Esophagus muscularis mucosa (tissue), 4 donors: ENCODE measurements at regions not wholly inside any gene's neighbourhood (a gene's known extent, or its start where the extent isn't known, plus 50 kb on each side); places are given as distances from the start of the nearest gene placed in this dataset.

ENCODE experiments used
- EP300 ChIP-seq: sonication (generic); formaldehyde crosslinking; IDR thresholded peaks from one replicate; pipeline ENCODE4 v1.6.1; 2017; ENCODE audit warnings: antibody characterized with exemption
- POLR2A ChIP-seq: fragments of 450-650 bp; IDR thresholded peaks from one replicate; pipeline ENCODE4 v1.6.1; 2017; ENCODE audit warnings: antibody characterized with exemption, moderate library complexity, mild to moderate bottlenecking, low read depth
- POLR2AphosphoS5 ChIP-seq, 2 donors: sonication (generic); formaldehyde crosslinking; IDR thresholded peaks; one replicate each; pipeline ENCODE4 v1.6.1; 2017; ENCODE audit warnings: antibody characterized with exemption in 2 of 2
- TF ChIP-seq, protein P1 (sequence below), 3 experiments: fragments of 200-600 bp in 2 of 3; fragments of 450-650 bp in 1 of 3; sonication (generic) in 2 of 3; IDR thresholded peaks; one replicate each; pipeline ENCODE4 v1.5.1; 2017 to 2019; ENCODE audit warnings: antibody characterized with exemption in 3 of 3, mild to moderate bottlenecking in 2 of 3, moderate library complexity in 1 of 3

- TF ChIP-seq, protein P1, sequence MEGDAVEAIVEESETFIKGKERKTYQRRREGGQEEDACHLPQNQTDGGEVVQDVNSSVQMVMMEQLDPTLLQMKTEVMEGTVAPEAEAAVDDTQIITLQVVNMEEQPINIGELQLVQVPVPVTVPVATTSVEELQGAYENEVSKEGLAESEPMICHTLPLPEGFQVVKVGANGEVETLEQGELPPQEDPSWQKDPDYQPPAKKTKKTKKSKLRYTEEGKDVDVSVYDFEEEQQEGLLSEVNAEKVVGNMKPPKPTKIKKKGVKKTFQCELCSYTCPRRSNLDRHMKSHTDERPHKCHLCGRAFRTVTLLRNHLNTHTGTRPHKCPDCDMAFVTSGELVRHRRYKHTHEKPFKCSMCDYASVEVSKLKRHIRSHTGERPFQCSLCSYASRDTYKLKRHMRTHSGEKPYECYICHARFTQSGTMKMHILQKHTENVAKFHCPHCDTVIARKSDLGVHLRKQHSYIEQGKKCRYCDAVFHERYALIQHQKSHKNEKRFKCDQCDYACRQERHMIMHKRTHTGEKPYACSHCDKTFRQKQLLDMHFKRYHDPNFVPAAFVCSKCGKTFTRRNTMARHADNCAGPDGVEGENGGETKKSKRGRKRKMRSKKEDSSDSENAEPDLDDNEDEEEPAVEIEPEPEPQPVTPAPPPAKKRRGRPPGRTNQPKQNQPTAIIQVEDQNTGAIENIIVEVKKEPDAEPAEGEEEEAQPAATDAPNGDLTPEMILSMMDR (IDR thresholded peaks at IDR 0.05): no peak
- TF ChIP-seq EP300 (no peak), POLR2A (no peak), POLR2AphosphoS5 (IDR thresholded peaks at IDR 0.05) (no peak)
Observed at GRCh38 chr15:47846876-47847275, 129.6 kb downstream of the SEMA6D start.
